ENCODE measurements at regions not wholly inside any gene's neighbourhood (a gene's known extent, or its start where the extent isn't known, plus 50 kb on each side); places are given as distances from the start of the nearest gene placed in this dataset.

DNA sequence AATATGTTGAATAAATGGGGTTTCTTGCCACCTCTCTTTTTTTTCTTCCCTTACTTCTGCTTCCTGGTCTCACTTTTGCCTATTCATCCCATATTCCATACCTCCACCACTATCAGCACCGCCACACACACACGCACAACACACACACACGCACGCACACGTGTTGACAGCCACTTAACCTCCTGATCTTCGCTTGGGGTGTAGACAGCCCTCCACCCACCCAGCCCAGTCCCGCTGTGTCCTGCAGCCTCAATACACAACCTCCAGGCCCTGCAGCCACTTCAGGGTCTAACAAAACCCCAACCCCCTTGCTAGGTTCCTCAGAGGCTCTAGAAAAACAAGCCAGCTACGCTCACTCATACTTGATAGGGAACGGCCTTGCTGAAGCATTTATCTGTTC, 72.3 kb downstream of the LINC00237 start:
- no peak for DNase-seq (ENCODE audit: low read depth)

GRCh38 chr20:21031666-21032065, 74.5 kb downstream of the LINC00237 start:
- no peak for DNase-seq (ENCODE audit: low read depth)

DNA sequence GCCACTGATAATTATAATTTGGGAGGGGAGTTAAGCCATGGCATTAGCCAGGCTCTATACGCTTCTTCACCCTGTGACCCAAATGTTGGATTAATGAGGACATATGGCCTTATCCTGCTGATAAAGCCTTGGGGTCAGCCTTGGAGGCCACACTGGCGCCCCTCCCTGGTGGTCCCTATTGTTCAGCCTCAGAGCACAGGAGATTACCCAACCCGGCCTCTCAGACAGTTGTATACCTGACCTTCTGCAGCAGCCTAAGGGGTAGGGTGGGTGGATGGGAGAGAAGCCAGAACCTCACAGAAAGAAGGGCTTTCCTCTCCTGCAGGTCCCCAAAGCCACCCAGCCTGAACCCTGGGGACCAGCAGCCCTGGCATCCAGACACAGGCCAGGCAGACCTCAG, 76.8 kb downstream of the LINC00237 start:
- no peak for DNase-seq (ENCODE audit: low read depth)

DNA sequence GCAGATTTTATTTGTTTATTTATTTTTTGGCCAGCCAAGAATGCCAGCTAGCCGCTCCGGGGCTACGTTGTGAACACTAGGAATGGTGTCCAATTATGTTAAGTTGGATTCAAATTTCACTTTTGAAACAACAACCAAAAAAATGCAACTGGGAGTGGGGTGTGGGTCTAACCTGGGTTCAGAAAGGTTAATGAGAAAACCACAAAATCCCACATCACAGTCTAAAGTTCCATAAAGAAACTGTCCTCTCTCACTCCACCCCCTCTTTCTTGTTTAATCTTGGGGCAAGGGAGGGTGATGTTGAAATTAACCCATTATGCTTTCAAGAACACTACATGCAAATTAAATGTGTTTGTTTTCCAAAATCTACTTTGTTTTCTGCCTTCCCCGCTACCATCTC, 77.2 kb downstream of the LINC00237 start:
- no peak for DNase-seq (ENCODE audit: low read depth)

DNA sequence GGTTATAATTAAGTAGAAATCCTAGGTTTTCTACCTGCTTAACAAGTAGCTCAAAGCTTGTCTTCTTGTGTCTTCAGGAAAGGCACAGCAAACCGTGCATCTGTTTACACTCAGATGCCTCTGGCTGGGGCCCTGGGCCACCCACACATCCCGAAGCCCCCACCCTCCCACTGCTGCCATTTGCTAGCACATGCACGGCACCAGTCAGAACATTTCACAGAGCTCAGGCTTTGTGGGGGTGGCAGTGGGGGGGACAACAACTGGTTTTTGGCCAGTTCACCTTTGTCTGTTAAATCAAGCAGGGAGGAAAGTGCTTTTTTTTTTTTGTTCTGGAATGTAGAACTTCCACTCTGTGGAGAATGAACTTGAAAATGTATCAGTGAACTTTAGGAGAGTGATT, 77.7 kb downstream of the LINC00237 start:
- DNase-seq (ENCODE audit: low read depth): no peak

DNA sequence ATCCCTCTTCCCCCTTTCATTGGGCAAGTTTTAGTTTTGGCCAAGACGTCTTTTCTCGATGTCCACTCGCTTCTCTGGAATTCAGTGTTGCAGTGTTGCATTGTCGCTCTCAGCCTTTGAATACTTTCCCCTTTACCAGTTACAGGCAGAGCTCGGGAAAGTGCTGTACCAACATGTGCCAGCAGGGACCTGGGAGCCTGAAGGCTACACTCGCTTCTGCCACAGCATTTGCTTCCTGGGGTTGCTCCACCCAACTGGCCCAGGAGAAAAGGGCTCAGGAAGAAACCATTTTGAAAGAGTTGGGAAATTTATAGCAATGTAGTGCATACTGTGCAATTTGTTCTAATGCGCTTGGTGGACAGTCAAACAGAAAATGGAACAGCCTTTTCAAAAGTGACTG, 78.6 kb downstream of the LINC00237 start:
- DNase-seq (ENCODE audit: low read depth): no peak

DNA sequence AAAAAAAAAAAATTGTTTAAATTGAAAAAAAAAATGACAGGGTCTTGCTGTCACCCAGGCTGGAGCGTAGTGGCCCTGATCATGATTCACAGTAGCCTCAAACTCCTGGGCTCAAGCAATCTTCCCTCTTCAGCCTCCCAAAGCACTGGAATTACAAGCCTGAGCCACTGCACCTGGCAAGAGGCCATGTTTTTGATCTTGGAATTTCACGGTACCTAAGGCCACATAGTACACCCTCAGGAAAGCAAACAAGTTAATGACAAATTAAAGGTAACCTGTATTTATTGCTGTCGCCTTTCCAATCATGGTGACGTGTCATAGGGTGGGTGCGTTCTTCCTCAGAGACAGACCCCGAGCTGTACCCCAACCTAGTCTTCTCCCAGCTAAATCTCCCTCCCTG, 79.2 kb downstream of the LINC00237 start:
- no peak for DNase-seq (ENCODE audit: low read depth)

DNA sequence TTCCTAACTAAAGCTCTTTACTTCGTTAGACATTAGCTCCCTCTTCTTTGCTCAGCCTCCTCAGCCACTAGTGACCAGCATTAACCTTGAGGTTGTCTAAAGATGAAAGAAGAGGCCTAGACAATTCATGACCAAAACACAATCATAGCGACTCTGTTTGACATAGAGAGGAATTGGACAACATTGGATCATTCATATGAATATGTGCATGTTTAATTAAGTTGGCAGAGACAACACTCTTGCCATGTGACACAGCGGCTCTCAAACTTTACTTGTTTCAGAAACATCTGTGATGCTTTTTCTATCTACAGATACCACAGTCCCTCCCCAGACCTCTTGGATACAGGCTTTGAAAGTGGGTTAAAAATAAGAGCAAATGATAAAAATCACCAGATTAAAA, 81.7 kb downstream of the LINC00237 start:
- no peak for DNase-seq (ENCODE audit: low read depth)

GRCh38 chr20:21022925-21023324, 83.2 kb downstream of the LINC00237 start:
- DNase-seq (ENCODE audit: low read depth): no peak

DNA sequence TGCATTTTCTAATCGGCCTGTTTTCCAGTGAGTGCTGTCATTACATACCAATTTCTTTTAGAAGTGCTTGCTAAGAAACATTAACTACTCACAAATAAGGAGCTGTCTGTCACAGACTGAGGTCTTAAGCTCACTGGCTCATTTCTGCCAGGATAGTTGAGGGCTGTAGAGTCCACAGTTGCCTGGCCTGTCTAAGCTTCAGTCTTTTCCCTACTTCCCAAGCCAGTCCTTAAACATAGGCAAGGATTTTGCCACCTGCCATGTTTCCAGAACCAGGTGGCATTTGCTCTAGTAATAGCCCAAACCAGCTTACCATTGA, 84.7 kb downstream of the LINC00237 start:
- DNase-seq (ENCODE audit: low read depth): no peak

GRCh38 chr20:21020659-21021471, 85.3 kb downstream of the LINC00237 start:
- peak; percentile 13 for DNase-seq (ENCODE audit: low read depth)

GRCh38 chr20:21019814-21020658, 86.1 kb downstream of the LINC00237 start:
- no peak for DNase-seq (ENCODE audit: low read depth)

DNA sequence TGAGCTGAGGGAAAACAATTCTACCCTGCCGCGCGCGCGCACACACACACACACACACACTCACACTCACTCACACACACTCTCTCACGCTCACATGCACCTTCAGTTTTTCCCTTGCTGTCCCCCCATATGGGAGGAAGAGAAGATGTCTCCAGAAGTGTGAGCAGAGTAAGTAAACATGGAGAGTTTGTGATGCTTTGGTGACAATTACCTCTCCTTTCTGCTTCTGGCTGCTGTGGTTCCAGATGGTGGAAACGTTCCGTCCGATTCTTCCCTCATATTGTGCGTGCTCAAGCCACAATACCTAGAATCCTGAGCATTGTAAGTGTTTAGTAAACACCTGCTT, 86.7 kb downstream of the LINC00237 start:
- no peak for DNase-seq (ENCODE audit: low read depth)

DNA sequence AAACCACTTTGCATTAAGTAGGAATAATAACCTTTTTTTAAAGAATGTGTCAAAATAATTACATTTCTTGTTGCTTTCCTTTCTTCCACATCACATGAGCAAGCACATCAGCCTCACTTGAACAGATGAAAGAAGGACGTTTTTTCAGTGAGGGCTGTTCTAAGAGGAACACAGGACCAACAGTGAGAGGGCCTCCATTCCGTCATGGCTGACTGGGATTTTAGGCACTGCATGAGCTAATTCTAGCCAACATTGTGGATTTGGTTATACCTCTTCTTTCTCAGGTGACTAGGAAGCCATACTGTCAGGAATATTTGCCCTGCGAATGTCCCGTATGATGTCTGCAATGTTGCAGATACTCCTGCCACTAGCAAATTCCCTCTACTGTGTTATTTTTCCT, 87.6 kb downstream of the LINC00237 start:
- no peak for DNase-seq (ENCODE audit: low read depth)

- no peak for DNase-seq (ENCODE audit: low read depth)
These were observed 88.6 kb downstream of the LINC00237 start for GRCh38 chr20:21017528-21018085.

GRCh38 chr20:21016751-21017150, 89.4 kb downstream of the LINC00237 start:
- no peak for DNase-seq (ENCODE audit: low read depth)

- no peak for DNase-seq (ENCODE audit: low read depth)
These were observed 91.6 kb downstream of the LINC00237 start for GRCh38 chr20:21014528-21014927.

GRCh38 chr20:21008951-21009350, 97.2 kb downstream of the LINC00237 start:
- DNase-seq (ENCODE audit: low read depth): no peak

DNA sequence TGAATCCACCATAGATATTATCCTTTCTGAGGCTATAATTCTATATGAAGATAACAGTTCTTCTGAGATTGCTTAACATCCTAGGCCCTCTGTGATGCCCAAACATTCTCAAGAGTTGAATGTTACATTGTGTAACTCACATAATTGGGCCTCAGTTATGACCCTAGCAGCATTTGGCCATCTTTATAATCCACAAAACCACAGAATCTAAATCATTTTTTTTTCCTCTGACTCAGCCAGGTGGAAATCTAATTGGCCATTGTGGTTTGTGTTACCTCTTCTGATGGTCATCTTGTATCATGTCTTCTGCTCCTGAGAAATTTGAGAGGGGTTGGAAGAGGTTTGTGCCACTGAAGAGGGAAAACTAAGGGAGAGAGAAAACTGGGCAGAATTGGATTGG, 99.5 kb downstream of the LINC00237 start:
- DNase-seq (ENCODE audit: low read depth): no peak

GRCh38 chr20:21004386-21005076, 101.6 kb downstream of the LINC00237 start:
- no peak for DNase-seq (ENCODE audit: low read depth)

- no peak for DNase-seq (ENCODE audit: low read depth)
These were observed 102.3 kb downstream of the LINC00237 start for GRCh38 chr20:21003902-21004301.

DNA sequence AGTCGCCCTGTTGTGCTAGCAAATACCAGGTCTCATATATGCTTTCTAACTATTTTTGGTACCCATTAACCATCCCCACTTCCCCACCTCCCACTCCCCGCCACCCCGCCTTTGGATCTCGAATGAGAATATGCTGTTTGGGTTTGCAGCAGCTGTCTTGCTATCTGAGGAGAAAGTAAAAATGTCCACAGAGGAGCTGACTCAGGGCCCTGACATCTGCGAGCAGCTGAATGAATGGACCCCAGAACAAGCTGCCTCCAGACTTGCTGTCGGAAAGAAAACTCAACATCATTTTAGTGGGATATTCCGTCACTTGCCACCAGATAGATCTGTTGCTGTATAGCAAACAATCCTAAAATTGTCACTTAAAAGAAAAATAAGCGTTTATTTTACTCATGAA, 103.7 kb downstream of the LINC00237 start:
- no peak for DNase-seq (ENCODE audit: low read depth)

All from forelimb muscle (tissue), 1 donor.